GM06990 (cell line): ENCODE measurements at regions not wholly inside any gene's neighbourhood (a gene's known extent, or its start where the extent isn't known, plus 50 kb on each side); places are given as distances from the start of the nearest gene placed in this dataset.

Source experiments
- DNase-seq: peaks from one replicate; pipeline ENCODE4 v3.0.0-alpha.2; 2011; ENCODE audit not compliant: insufficient read length; ENCODE audit errors: extremely low read depth
- H3K27me3 ChIP-seq: replicated peaks from 2 replicates; pipeline ENCODE4 v1.6.0; 2011; ENCODE audit warnings: low read length; ENCODE audit not compliant: control insufficient read depth, insufficient read depth
- H3K36me3 ChIP-seq: 2 replicates; pipeline ENCODE4 v1.5.1; 2011; ENCODE audit warnings: low read length; ENCODE audit not compliant: control insufficient read depth, insufficient read depth
- H3K4me3 ChIP-seq: replicated peaks from 2 replicates; pipeline ENCODE4 v1.5.1; 2011; ENCODE audit warnings: low read depth, mild to moderate bottlenecking, control low read depth, low read length
- TF ChIP-seq, protein P1 (sequence below): IDR thresholded peaks from 2 replicates; pipeline ENCODE4 v1.5.1; 2011; ENCODE audit warnings: low read length, control low read depth, mild to moderate bottlenecking, inconsistent platforms; ENCODE audit not compliant: insufficient read depth, poor library complexity, severe bottlenecking

DNA sequence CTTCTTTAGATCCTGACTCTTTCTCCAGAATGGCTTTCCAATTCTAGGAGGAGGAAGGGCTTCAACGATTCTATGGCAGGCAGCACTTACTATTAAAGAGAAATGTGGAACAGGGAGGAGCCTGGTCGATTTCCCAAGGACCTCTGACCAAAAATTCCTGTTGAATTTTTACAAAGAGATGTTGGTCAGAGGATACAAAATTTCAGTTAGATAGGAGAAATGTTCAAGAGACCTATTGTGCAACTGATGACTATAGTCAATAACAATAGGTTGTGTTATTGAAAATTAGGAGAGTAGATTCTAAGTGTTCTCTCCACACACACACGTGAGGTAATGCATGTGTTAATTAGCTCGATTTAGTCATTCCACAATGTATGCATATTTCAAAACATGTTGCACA lies 130.1 kb upstream of the TNFAIP3 start:
- TF ChIP-seq, protein P1, sequence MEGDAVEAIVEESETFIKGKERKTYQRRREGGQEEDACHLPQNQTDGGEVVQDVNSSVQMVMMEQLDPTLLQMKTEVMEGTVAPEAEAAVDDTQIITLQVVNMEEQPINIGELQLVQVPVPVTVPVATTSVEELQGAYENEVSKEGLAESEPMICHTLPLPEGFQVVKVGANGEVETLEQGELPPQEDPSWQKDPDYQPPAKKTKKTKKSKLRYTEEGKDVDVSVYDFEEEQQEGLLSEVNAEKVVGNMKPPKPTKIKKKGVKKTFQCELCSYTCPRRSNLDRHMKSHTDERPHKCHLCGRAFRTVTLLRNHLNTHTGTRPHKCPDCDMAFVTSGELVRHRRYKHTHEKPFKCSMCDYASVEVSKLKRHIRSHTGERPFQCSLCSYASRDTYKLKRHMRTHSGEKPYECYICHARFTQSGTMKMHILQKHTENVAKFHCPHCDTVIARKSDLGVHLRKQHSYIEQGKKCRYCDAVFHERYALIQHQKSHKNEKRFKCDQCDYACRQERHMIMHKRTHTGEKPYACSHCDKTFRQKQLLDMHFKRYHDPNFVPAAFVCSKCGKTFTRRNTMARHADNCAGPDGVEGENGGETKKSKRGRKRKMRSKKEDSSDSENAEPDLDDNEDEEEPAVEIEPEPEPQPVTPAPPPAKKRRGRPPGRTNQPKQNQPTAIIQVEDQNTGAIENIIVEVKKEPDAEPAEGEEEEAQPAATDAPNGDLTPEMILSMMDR: no peak
- DNase-seq: no peak
- H3K27me3 ChIP-seq: no peaks in the 10 kb centered on the region
- H3K4me3 ChIP-seq: no peak overlapping the region
- no peaks in the 10 kb centered on the region for H3K36me3 ChIP-seq

DNA sequence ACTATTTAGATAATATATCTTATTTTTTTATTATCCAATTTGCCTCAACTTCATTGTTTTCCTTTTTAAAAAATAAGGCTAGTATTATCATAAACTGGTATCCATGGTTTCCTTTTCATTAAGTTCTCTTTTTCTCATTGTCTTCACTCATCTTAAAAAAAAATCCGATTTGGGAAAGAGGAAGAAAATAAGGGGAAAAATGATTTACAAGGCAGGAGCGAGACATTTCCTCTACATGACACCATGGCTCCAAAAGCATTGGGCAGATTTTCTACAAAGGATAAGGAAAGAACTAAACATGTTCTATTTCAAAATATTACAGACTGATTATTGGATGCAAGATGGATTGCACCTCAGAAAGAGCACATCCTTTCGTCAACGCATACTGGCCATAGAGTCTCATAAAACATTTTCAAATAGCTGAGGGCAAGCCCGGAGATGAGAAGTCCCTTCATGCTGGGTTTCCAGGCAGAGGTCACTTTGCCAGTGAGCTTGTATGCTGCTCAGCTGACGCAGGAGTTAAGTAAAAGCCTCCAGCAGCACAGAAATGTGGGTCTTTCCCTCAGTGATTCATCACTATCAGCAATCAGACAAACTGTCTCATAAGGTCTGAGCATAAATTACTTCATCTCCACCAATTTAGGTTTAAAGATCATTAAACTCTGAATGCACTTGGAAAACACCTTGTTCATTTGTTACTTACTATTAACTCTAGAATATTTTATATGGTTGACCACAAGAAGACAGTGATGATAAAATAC lies 129.0 kb upstream of the TNFAIP3 start:
- Histone ChIP-seq H3K4me3 (no peak overlapping the region), H3K27me3 (no peaks in the 10 kb centered on the region), H3K36me3 (no peaks in the 10 kb centered on the region)
- TF ChIP-seq, protein P1: no peak
- DNase-seq: no peak

DNA sequence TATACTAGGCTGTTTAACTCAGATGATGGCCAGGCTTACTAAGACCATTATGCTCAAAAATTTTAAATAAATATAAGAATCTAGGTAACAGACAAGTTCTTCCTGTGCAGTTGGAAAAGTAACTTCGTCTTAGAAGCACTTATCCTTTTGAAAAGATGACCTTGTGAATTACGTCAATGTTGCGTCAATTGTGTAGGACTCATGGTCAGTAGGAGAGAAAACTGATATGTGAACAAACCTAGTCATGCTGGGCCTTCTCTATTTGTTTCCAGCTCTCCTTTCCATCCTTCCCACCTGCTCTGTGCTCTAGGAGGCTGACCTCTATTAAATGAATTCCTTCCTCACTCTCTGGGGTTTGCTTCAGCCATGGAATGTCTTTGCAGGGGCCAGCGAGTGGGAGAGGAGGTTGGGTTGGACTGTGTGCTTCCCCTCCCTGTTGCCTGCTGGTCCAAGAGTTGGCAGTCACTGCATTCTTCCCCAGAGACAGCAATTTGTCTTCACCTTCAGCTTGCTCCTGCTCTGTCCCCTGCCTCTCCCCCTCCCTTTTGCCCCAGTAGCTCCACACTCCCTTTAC lies 128.0 kb upstream of the TNFAIP3 start:
- no peaks in the 10 kb centered on the region for H3K36me3 ChIP-seq
- no peaks in the 10 kb centered on the region for H3K27me3 ChIP-seq
- no peak for DNase-seq
- H3K4me3 ChIP-seq: no peak overlapping the region
- TF ChIP-seq, protein P1: no peak

DNA sequence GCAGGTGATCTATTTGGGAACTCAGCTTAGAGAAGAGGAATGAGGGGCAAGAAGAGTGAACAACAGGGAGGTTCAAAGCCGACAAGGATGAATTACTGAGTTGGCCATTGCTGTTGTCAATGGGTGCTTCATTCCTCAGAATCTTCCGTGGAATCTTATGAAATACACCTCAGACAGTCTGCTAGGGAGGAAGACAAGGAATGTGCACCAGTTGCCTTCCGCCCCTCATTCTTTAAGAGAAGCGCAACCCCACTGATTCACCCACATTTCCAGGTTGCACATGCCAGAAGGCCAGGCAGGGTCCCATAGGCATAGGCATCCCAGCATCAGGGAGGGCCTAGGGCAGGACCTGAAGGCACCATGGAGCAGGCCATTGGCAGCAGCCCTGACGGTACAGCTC lies 127.5 kb upstream of the TNFAIP3 start:
- no peaks in the 10 kb centered on the region for H3K27me3 ChIP-seq
- no peaks in the 10 kb centered on the region for H3K36me3 ChIP-seq
- TF ChIP-seq, protein P1: no peak
- DNase-seq: no peak
- H3K4me3 ChIP-seq: no peak overlapping the region

DNA sequence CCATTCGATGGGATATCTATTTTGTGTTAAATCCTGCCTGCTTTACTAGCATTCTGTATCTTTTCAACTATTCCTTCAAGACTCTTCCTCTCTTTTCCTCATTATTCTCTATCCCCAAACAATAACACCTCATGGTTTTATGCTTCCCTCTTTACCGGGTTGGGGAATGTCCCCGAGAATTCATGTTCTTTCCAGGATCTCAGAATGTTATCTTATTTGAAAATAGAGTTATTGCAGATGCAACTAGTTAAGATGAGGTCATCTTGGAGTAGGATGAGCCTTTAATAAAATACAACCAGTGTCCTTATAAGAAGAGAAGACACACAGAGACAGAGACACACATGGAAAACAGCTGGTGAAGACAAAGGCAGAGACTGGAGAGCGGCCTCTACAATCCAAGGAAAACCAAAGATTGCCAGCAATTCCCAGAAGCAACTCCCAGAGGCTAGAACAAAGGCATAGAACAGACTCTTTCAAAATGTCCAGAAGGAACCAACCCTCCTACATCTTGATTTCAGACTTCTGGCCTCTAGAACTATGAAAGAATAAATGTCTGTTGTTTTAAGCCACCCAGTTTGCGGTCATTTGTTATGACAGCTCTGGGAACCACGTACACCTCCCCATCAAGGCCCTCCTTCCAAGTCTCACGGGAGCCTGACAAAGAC lies 126.8 kb upstream of the TNFAIP3 start:
- no peak for DNase-seq
- TF ChIP-seq, protein P1: no peak
- H3K27me3 ChIP-seq: no peaks in the 10 kb centered on the region
- H3K4me3 ChIP-seq: no peak overlapping the region
- no peaks in the 10 kb centered on the region for H3K36me3 ChIP-seq
